Neural cell (in vitro differentiated cells): ENCODE measurements at regions not wholly inside any gene's neighbourhood (a gene's known extent, or its start where the extent isn't known, plus 50 kb on each side); places are given as distances from the start of the nearest gene placed in this dataset.

Source experiments
- EZH2 ChIP-seq: fragments of 200-600, 300-800 bp; shearing (Covaris generic), sonication (generic); IDR thresholded peaks from 2 replicates; pipeline ENCODE4 v1.6.1; 2014; ENCODE audit warnings: antibody characterized with exemption, low read length, borderline replicate concordance, mild to moderate bottlenecking; ENCODE audit not compliant: insufficient read depth, poor library complexity, severe bottlenecking
- TAF1 ChIP-seq: IDR thresholded peaks from 2 replicates; pipeline ENCODE4 v1.6.1; 2012; ENCODE audit warnings: low read depth
- TF ChIP-seq, protein P1 (sequence below): fragments of 450-650 bp; IDR thresholded peaks from 2 replicates; pipeline ENCODE4 v1.5.1; 2014; ENCODE audit warnings: antibody characterized with exemption, mild to moderate bottlenecking, moderate library complexity; ENCODE audit not compliant: poor library complexity, severe bottlenecking

DNA sequence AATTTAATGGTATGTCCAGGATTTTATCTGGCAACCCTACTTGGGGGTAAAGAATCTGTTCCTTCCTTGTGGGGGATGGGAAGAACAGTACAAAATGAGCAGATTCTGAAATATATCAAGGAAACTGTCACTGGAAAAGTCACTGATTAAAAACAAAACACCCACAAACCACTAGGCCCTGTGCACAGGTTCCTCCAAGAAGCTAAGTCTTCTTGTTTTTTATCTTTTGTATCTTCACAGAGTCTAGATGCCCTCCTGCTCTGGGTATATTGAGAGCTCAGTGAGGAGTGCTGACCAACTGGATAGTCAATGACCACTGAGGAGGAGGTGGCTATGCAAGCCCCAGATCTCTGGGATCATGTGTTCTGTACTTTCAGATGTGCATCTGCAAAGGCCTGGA lies 86.8 kb upstream of the ANKRD1 start:
- TF ChIP-seq, protein P1, sequence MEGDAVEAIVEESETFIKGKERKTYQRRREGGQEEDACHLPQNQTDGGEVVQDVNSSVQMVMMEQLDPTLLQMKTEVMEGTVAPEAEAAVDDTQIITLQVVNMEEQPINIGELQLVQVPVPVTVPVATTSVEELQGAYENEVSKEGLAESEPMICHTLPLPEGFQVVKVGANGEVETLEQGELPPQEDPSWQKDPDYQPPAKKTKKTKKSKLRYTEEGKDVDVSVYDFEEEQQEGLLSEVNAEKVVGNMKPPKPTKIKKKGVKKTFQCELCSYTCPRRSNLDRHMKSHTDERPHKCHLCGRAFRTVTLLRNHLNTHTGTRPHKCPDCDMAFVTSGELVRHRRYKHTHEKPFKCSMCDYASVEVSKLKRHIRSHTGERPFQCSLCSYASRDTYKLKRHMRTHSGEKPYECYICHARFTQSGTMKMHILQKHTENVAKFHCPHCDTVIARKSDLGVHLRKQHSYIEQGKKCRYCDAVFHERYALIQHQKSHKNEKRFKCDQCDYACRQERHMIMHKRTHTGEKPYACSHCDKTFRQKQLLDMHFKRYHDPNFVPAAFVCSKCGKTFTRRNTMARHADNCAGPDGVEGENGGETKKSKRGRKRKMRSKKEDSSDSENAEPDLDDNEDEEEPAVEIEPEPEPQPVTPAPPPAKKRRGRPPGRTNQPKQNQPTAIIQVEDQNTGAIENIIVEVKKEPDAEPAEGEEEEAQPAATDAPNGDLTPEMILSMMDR, result no peak
- TF ChIP-seq EZH2 (no peak), TAF1 (no peak)
